Kasumi-1 (cell line): ENCODE measurements at regions not wholly inside any gene's neighbourhood (a gene's known extent, or its start where the extent isn't known, plus 50 kb on each side); places are given as distances from the start of the nearest gene placed in this dataset.
"Not testable (repeated sequence)": the region's sequence is repeated elsewhere in the genome, so short reads cannot be mapped to it uniquely, and the experiment has no call there.

Source experiments
- DNase-seq, 2 experiments: peaks; one replicate each; lab custom pipeline; 2025; lab: John Stamatoyannopoulos, UW

DNA sequence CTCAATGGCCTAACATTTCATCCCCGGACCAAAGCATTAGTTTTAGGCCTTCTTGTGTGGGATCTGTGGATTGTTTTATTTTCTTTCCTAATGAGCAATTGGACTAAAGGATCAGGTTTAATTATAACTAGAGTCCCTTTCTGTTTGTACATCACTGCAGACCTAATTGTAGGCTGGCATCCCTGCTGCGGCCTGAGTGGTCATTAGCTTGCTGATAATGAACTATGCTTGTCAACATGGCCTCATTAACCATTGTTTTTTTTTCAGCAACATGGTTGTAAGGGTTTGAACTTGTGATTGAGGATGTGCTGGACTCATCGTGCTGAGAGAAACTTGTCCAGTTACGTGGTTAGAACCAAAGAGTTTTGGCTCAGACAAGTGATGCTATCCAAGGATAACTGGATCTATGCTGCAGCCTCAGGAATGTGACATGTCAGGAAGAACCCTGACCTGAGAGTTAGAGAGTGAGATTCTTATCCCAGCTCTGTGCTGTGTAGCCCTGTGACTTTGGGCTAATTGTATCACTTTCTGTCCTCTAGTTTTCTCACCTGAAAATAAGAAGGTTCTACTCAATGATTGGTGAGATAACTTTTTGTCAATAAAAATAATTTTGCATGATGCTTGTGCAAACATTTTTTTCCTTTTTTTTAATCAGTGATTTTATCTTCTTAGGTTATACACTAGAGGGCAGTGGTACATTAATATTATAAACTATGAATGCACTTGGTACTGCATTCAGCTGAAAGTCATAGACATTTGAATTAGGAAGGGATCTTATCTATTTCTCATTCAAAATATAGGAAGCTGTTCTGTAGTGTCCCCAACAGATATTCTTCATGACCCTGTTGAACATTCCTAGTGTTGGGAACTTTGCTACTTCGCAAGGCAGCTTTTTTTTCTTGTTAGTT lies 140.9 kb downstream of the RNF144B start:
- DNase-seq, result peak; percentile 44 to 76

DNA sequence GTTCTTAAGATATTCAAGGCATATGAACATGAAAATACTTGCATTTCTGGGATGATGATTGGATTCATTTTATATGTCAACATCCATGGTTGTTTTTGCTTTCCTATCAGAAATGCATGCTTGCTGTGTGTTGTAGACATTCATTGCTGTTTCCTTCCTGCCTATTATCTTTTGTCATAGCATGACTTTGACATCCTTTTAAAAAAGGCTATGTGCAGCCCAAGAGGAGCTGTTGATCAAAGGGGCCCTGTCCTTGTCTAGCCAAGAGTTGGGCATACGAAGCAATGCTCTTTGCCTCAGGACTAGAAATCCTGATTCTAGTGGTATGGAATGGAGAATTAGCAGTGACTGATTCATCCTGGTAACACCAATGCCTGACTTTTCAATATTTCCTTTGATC lies 143.1 kb downstream of the RNF144B start:
- DNase-seq, result no peak

DNA sequence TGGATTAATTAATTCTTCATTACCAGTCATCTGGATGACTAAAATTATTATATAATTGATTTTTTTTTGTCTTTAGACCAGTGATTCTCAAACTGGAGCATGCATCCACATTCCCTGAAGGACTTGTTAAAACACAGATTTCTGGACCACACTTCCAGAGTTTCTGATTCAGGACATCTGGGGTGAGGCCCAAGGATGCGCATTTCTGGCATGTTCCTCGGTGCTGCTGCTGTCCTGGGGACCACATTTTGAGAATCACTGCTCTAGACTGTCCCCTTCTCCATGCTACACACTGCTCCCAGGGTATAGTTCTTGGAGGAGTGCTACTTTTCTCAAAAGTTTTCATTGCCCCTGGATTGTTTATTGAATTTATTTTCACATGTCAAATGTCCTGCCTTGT lies 145.0 kb downstream of the RNF144B start:
- no peak for DNase-seq

DNA sequence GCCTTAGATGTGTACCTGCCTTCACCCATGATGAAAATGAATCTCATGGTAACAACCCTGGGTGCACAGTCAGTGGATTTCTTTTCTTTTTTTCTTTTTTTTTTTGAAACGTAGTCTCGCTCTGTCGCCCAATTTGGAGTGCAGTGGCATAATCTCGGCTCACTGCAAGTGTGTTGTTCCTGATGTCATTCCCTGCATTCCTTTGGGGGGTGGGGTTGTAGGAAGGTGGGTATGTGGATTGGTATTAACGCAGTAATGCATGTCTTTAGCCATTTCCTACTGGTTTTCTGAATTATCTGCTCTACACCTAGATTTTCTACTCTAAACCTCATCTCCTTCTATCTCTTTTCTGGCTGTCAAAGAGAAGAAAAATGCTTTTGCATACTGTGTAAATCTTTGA lies 146.6 kb downstream of the RNF144B start:
- DNase-seq, result no peak

DNA sequence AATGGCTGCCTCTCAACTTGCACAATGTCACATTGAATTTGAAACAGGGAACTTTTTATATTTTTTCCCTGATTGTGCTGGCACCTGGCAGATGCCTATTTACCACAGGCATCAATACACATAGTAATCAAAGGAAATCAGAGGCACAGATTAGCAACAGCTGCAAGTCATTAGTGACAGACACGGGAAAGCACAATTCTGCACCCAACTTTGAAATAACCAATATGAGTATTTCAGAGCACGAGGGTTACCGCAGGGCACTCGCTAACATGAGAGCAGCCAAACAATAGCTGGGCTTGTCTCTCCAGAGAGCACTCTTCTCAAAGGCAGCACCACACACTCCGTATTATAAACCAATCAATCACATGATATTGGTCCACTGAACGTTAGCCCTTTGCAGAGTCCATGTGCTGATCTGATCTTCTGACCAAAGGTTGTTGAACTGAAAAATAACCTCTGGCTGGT lies 149.5 kb downstream of the RNF144B start:
- DNase-seq, result no peak

DNA sequence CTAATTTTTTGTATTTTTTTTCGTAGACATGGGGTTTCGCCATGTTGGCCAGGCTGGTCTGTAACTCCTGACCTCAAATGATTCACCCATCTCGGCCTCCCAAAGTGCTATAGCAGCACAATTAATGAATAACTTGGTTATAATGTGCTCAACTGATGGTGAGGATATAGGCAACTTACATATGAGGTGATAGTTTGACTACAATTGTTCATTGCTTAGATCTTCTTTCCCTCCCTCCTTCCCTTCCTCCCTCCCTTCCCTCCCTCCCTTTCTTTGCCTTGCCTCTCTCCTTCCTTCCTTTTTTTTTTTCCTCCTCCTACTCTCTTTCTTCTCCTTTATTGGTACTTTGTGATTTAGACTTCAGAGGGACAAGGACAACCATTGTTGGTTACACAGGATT lies 151.2 kb downstream of the RNF144B start:
- DNase-seq, result no peak

DNA sequence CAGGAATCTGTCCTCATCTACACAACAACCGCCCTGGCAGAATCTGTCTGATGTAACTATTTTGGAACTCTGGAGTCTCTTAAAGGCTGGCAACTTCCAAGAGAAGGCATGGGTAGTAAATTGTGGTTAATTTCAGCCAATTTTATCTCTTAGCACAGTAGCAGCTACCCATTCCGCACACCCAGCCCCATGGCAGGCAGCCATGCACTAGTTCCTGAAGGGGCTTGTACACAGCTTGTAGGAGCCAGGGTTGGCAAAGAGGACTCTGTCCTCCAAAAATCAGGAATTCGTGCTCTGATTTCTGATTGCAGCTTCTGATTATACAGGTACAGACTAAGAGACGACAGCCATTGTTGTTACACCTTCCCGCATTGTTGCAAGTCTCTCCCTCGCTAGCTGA lies 155.9 kb downstream of the RNF144B start:
- DNase-seq, result no peak

DNA sequence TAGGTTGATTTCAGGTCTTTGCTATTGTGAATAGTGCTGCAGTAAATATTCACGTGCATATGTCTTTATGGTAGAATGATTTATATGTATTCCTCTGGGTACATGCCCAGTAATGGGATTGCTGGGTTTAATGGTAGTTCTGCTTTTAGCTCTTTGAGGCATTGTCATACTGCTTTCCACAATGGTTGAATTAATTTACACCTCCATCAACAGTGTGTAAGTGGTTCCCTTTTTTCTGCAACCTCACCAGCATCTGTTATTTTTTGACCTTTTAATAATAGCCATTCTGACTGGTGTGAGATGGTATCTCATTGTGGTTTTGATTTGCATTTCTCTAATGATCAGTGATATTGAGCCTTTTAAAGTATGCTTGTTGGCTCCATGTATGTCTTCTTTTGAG lies 158.0 kb downstream of the RNF144B start:
- not testable (repeated sequence) for DNase-seq

DNA sequence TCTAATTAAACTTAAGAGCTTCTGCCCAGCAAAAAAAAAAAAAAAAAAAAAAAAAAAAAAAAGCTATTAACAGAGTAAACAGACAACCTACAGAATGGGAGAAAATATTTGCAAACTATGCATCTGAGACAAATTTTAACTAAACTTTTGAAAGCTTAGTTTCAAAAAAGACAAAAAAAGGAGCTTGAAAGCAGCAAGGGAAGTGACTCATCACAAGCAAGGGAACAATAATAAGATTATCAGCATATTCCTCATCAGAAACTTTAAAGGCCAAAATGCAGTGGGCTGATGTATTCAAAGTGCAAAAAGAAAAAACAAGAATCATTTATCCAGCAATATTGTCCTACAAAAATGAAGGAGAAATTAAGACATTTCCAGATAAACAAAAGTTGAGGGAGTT lies 158.6 kb downstream of the RNF144B start:
- DNase-seq, result no peak

DNA sequence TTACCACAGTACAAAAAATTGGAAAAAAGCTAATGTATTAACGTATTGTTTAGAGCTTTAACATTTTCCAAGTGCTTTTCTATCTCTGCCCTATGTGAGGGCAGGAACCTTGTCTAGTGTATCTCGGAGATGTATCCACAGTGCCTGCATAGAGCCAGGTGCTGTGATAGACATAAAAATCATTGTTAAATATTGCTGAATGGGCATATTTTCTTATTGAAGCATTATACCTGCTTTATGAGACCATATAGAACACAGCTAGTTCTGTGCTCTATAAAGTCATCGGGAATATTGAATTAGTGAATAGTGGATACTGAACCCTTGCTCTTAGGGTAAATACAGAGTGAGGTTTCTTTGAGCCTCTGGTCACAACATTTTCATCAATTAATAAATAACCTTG lies 163.0 kb downstream of the RNF144B start:
- DNase-seq, result no peak

DNA sequence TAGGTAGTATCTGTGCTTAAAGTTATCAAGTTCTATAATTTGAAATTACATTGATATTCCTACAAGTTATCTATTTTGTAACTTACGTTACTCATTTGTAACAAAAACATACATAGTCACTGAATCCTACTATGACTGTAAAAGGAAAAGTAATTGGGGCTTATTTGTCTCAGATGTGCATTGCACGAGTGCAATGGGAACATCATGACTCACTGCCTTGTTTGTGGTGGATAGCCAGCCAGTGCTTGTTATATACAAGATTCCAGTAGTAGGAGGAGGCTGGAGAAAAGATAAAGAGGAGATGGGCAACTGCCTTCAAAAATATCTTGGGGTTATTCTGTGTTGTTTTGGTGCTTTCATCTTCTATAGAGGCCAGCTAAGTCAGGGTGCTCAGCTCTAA lies 164.1 kb downstream of the RNF144B start:
- no peak for DNase-seq

DNA sequence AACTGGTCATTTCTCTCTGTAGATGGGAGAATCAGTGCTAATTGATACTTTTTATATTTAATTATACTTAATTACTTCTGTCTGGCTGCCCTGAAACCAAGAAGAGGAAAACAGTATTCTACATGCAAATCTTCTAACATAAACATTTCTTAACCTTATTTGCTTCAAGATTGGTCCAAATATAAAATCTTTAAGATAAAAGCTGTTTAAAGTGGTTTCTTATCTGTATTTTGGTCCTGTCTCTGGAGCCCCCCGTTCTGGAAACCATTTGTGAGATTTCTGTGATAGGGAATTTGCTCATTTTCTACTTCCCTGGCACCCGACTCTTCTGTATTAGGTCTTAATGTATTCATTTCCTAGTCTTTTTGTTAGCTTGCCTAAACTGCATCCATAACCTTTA lies 168.6 kb downstream of the RNF144B start:
- no peak for DNase-seq

DNA sequence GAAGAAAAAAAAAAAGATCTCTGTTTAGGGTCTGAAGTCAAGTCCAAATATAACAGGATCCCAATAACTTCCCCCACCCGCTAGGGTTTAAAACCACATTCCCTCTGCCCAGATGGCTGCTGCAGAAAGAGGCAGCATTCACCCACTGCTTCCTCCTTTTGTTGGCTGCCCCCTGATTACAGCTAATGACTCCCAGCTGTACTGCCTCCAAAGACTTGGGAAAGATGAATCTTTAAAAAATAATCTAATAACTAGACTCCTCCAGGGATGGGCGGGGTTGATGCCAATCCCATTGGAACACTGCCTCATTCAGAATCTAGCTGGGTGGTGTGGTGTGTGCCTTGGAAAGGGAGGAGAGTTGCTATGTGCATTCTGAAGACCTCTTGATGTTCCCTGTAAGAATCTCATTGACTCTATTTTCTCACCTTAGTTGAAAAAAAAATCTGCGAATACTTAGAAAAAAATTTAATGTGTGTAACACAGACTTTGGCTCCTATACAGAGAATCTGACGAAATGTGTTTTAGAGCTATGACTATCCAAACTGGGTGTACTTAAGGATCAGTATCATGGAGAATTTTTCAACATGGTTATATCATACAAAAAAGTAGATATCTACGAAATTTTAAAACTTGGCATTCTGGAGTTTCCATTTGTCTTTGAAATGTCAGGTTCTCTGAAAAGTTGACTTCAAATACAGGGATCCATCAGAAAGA lies 174.0 kb downstream of the RNF144B start:
- peak; percentile 48 to 52 for DNase-seq

DNA sequence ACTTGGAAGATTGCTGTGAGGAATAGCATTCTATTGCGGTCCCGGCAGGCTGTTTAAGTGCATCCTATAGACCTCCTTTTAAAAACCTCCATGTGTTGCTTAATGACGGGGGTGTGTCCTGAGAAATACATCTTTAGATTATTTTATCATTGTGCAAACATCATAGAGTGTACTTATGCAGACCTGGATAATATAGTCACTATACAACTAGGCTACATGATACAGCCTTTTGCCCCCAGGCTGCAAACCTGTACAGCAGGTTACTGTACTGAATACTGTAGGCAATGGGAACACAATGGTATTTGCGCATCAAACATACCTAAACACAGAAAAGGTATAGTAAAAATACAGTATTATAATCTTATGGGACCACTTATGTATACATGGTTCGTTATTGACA lies 175.6 kb downstream of the RNF144B start:
- DNase-seq, result no peak

DNA sequence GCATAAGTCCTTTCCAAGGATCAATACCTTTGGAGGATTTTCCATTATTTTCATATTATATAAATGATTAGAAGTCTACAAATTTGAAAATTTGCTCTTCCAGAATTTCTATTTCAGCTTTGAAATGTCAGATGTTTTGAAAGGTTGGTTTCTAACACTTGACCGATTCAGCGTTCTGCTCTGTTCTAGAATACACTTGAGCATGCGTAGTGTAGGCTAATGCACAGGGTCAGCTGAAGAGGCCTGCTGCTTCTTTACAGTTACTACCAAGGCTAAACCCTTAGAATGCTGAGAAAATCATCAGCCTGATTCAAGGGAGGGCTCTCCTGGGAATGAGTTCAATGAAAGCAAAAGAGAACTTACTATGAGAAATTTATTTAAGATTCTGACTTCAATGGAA lies 177.6 kb downstream of the RNF144B start:
- DNase-seq, result no peak

DNA sequence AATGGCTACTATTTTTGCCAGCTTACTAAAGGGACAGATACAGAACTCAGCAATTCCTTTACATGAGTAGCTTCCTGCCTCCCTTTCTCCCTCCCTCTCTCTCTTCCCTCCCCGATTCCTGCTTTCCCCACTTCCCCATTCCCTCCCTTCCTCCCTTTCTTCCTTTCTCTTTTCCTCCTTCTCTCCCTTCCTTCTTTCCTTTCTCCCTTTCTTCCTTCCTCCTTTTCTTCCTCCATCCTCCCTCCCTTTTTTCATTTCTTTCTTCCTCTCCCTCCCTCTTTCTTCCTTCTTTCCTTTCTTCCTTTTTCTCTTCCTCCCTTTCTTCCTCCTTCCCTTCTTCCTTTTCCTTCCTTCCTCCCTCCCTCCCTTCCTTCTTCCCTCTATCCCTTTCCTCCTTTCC lies 178.1 kb downstream of the RNF144B start:
- DNase-seq, result no peak

DNA sequence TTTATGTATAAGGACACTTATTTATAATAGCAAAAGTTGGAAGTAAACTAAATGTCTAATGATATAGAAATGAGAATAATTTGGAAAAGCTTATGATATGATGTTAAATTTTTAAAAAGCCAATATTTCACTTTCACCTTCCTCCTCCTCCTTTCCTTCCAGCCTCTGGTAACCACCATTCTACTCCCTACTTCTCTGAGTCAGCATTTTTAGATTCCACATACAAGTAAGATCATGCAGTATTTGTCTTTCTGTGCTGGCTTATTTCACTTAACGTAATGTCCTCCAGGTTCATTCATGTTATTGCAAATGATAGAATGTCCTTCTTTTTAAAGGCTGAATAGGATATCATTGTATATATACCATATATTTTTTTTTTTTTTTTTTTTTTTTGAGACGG lies 180.2 kb downstream of the RNF144B start:
- no peak for DNase-seq

DNA sequence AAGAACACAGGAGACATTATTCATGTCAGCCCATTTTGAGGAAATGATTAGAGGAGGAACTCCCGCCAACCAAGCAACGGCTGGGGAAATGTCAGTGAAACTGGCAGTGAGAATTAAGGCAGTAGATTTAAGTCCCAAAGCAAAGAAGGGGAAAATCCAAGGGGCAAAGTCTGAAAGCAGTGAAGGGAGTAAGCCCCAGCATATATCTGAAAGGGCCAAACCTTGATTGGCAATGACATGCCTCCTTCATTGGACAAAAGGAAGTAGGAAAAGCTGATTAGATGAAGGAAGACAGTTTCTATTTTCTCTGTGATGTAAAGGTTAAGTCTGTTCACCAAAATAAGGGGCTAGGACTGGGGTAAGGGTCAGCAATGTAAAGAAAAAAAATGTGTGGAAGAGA lies 190.3 kb downstream of the RNF144B start:
- DNase-seq, result no peak

DNA sequence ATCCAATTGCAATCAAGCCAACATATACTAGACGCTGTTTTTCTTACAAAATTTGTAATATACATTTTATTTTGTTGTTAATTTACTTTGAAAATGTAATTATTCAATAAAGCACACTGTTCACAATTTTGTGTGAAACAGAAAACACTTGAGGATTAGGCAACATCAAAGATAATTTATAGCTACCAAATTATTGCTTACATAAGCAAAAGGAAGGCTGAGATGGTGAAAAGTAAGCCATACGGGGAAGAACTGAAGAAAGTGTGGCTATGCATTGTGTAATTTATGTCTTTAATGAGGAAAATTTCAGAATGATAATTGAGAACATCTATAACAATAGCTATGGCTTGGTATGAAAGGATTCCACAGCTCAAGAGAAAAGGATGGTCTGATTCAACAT lies 192.0 kb downstream of the RNF144B start:
- DNase-seq, result no peak

DNA sequence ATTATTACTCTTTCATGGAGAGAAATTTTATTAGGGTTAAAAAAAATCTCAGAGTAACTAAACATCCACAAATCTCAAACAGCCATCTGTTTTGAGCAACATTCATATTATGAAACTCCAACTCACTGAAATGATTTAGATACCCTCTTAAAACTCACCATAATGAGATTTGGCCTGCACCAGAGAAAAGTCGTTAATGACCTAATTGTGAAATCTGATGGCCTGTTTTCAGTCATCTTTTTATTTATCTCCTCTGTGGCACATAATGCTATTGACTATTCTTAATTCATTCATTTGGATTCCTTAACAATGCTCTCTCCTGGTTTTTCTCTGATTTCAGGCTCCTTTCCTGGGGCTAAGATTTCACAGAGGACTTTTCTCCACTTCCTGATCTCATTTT lies 192.7 kb downstream of the RNF144B start:
- no peak for DNase-seq

DNA sequence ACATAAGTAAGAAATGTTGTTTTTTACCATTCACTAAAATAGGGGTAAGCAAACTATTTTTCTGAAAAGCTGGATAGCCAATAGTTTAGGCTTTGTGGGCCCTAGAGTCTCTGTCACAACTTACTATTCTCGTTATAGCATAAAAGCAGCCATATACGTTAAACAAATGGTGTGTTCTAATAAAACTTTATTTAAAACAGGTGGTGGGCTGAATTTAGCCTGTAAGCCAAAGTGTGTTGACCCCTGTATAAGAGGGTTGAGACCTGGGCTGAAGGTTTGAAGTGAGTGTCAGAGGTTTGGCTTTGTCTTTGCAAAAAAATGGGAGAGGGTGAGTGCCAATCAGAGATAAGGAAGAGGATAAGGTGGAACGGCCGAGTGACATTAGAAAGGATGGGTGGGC lies 197.2 kb downstream of the RNF144B start:
- no peak for DNase-seq

DNA sequence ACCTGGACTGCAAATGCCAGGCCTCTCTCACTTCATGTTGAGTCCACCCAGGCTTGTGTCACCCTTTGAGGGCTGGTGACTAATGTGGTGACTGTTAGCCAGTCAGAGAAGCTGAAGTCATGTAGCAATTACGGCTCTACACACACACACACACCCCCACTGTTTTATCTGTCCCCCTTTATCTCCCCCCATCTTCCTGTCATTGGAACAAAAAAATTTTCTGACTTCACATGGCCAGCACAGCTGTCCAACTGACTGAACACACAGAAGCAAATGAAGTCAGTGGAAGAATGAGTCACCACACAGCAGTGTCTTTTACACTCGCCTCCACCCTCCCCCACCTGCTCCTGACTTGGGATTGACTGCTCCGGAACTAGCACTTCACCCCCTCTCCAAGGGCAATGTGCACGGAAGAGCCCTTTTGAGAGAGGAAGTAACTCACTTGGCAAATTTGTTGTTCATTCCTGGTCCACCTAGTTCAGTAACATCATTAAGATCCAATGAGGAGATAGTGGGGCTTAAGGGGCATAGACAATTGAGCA lies 198.0 kb downstream of the RNF144B start:
- DNase-seq, result no peak

DNA sequence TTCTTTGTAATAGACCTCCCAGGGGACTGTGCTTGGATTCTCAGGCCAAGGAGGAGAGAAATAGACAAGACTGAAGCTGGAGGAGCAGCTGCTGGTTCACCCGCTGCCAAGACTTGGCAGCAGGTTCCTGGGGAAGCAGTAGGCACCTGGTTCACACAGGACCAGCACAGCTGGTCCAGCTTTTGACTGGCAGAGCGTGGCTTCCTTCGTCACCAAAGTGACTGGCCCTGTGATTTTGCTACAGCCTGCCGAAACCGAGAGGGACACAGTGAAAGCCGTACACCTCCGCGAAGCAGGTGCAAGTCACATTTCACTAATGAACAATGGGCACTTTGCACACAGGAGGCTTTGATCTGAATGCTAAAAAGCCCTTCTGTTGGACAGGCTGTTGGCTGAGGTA lies 199.0 kb downstream of the RNF144B start:
- no peak for DNase-seq
